ENCODE measurements at regions not wholly inside any gene's neighbourhood (a gene's known extent, or its start where the extent isn't known, plus 50 kb on each side); places are given as distances from the start of the nearest gene placed in this dataset.
"Not testable (repeated sequence)": the region's sequence is repeated elsewhere in the genome, so short reads cannot be mapped to it uniquely, and the experiment has no call there.

DNA sequence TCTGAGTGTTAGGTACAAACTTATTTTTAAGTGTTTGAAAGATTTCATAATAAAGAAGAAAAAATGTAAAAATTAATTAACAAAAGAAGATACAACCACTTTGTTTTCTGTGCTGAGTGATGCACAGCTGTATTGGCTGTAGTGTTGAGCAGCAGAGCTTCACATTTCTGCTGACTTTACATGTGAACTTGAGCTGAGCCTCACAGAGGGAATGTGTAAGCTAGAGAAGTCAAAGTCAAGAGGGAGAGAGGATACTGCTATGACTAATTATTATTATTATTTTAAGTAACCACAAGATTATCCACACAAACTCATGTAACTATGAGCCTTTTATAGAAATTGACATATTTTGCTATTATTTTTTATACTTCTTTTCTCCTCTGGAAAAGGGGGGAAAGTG is 159.1 kb upstream of the ZSWIM2 start:
- intact Hi-C loops (cut with DNase I) = no loop called here
- DNase-seq = no peak

DNA sequence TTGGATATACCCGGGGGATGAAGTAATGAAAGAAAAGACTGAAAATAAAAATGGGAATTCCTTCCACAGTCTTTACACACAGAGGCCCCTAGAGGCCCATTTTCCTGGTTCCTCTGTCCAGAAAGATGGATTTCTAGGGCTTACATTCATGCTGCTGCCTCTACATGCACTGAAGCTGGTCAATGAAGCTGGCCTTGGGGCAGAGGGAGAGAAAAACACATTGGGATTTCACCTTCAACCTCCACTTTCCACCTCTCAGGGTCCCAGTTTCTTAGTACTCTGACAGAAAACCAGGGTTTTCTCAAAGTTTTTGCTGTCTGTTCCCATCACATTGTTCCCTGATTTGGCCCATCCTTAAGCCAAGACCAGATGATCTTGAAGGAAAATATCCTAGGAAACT is 154.6 kb upstream of the ZSWIM2 start:
- intact Hi-C loops (cut with DNase I) = no loop called here

DNA sequence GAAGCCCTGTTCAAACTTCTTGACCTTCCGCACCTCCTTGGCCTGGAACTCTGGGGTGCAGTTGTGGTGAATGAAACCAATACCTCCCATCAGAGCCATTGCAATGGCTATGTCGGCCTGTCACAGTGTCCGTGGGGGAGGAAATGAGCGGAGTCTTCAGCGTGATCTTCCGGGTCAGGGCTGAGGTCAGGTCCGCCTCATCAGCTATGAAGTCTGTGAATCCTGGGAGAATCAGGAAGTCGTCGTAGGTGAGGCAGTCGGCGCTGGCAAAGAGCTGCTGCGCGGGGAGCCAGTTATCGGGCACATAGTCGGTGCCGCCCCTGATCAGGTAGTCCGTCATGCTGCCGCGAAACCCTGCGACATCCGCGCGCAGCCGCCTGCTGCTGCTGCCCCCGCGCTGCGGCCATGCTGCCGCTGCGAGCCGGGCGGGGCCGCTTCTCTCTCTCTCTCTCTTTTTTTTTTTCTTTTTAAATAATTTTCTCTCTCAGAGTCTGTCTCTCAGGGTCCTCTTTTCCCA is 154.1 kb upstream of the ZSWIM2 start:
- intact Hi-C loops (cut with DNase I) = no loop called here
- peak in 3 of 10 donors; percentile 62 to 82 (median 63) for DNase-seq

More for the DNA sequence above, 154.6 kb upstream of the ZSWIM2 start:
- DNase-seq = no peak

DNA sequence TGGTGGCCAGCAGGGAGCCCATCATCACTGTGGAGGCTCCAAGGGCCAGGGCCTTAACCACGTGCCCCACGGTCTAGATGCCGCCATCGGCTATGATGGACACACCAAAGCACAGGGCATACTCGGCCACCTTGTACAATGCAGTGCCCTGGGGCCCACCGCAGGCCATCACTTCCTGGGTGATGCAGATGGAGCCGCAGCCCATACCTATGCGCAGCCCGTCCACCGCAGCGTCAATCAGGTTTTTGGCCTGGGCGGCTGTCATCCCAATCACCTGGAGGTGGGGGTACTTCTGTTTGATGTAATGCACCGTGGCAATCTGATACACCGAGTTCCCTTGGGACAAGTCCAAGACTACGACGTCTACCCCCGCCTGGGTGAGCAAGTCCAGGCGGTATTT is 153.3 kb upstream of the ZSWIM2 start:
- intact Hi-C loops (cut with DNase I) = no loop called here
- DNase-seq = peak in 2 of 10 donors; percentile 55 to 73

DNA sequence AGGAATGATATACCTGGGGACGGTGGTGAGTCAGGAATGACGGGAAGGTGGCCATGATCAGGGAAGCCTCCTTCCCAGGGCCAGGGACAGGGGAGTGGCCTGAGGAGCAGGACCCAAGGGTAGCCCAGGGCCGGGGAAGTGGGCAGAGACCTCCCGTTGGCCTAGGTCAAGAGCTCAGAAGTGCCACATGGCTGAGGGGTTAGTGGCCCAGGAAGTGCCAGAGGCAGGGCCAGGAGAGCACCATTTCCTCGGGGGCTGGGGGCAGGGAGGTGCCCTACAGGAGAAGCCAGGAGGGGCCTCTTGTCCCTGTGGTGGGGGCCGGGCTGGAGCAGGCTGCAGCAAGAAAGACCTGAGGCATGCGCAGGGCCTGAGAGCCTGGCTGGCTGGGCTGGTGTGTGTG is 152.3 kb upstream of the ZSWIM2 start:
- intact Hi-C loops (cut with DNase I) = no loop called here
- peak in 1 of 10 donors; percentile 38 for DNase-seq

DNA sequence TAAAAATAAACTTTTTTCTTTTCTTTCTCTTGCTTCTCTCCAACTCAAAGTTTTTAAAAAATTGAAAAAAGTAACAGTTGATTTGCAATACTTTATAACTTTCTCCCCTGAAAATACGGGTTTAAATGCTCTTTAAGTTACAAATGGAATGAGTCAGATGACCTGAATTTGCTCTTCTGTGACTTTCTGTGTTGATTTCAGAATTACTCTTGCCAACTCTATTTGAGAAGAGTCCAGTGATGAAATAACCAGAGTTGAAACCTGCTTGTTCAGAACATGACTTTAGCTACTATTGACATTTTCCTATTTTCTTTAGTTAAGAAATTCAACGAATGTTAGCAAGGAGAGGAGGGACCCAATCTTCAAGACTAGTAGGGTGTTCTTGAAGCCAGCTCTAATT is 146.1 kb upstream of the ZSWIM2 start:
- intact Hi-C loops (cut with DNase I) = no loop called here
- DNase-seq = no peak

DNA sequence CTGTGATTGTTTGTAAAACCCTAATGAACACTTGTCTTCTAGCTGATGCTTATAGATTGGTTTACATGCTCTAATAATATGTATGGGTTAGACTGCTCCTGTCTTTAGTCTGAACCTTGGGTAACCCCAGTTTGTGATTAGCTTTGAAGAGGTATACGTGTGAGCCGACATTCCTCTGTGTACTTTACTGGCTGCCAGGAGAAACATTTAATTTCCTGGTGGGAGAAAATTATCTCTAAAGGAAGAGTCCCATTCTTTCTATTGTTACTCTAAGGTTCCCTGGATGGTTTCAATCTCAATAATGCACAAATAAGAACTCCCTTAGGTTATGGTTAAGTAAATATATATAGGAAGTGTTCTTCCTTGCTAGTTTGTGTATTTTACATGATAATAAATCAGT is 143.6 kb upstream of the ZSWIM2 start:
- intact Hi-C loops (cut with DNase I) = no loop called here
- no peak for DNase-seq

DNA sequence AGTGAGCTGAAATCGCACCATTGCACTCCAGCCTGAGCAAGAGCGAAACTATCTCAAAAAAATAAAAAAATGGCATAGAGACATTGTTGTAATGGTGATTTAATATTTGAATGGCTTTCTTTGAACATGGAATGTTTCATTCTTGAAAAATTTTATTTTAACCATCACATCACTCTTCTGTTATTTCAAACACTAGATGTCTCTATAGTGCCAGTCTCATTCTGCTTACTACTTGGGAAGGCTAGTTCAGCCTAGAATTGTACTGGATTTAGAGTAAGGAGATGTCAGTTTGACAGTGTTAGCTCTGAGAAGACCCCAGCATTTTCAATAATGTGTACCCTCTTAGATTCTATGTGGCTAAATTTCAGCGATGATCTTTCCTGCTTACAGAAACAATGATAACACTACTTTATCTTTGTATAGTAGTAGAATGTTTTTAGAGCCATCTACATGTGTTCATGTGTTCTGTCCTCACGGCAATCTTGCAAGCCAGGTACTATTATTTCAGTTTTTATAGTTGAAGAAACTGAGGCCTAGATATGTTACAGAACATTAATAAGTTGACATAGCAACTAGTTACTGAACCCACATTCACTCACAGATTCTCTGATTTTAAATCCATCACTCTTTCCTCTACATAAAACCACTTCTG is 142.9 kb upstream of the ZSWIM2 start:
- intact Hi-C loops (cut with DNase I) = no loop called here
- DNase-seq = no peak

DNA sequence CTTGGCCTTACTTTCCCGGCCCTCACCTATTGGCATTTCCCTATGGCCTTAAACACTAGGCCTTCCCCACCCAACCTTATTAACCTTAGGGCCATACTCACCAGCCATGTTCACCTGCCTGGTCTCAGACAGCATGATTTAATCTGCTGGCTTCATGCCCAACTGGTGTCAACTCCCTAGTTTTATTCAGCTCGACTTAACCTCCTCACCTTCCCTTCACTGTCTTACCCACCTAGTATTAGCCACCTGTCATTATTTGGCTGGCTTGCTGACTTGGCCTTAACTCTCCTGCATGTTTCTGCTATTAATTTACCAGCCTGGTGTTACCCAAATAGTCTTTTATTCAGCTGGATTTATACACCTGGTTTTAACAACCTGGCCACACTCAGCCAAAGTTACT is 136.0 kb upstream of the ZSWIM2 start:
- no peak for DNase-seq
- intact Hi-C loops (cut with DNase I) = no loop called here

DNA sequence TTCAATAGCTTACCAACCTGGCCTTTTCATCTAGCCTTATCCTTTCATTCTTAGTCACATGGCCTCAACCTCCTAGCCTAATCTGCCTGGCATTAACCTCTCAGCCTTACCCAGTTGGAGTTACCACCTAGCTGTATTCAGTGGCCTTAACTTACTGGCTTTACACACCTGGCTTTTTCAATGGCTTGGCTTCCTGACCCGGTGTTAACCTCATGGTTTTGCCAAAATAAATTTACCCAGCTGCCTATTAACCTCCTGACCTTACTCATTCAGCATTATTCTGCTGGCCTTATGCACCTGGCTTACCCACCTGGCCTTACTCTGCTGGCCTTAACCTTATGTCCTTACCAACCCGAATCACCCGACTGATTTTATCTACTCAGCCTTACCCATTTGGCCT is 135.5 kb upstream of the ZSWIM2 start:
- intact Hi-C loops (cut with DNase I) = no loop called here
- no peak for DNase-seq

DNA sequence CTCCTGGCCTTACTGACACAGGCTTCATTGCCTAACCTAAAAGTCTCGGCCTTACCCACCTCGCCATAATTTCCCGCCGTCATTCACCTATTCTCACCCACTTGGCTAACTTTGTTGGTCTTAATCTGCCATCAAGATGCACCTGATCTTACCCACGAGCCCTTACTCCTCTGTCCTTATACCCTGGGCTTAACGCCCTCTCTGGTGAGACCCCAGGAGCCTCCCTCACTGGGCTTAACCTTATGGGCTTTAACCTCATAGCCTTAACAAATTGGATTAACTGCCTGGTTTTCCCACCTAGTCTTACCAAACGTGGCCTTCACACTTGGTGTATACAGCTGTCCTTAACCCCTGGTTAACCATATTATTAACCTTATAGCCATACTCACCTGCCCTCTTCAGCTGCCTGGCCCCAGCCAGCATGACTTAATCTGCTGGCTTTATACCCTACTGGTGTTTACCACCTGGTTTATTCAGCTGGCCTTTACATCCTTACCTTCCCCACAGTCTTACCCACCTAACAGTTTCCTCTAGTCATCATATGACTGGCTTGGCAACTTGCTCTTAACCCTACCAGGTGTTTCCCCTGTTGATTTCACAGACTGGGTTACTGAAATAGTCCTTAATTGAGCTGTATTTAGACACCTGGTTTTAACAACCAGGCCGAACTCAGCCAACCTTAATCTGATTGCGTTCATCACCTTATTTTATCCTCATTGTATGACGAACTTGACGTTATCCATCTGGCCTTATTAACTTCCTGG is 132.0 kb upstream of the ZSWIM2 start:
- DNase-seq = no peak
- intact Hi-C loops (cut with DNase I) = no loop called here

DNA sequence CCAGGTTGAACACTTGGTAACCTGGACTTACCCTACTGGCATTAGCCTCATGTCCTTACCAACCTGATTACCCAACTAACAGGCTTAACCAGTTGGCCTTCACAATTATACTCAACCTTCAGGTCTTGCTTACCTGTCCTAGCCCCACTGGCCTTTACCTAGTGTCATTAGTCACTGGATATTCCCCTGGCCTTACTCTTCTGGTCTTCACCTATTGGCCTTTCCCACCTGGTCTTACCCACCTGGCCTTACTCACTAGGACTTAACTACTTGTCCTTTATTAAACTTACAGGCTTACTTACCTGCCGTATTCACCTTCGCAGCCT is 131.1 kb upstream of the ZSWIM2 start:
- intact Hi-C loops (cut with DNase I) = no loop called here
- DNase-seq = no peak

DNA sequence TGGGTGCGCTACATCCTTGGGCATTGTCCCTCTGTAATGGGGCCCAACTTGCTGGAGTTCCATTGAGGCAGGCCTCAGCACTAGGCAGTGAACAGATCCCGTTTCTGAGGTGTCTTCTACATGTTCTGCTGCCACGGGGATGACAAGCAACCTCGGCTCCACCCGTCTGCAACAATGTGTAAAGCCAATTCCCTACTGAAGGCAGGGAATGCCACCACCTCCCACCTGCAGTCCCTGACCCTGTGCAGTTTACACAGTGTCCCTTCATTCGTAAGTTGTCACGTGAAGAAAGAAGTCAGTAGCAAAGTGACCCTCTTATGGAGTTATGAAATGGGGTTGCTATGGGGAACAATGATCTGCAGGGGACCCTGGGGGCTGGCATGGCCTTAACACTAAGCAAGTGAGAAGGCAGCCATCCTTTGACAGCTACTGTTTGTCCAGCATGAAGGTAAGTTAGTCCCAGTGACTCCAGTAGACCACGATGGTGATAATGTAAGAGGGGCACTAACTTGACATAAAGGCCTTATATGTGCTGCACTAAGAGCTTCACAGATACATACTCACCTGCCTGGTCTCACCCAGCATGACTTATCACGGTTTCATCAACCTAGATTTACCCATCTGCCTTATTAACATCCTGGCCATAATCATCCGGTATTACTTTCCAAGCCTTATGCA is 130.6 kb upstream of the ZSWIM2 start:
- intact Hi-C loops (cut with DNase I) = no loop called here
- peak in 1 of 10 donors; percentile 63 for DNase-seq

DNA sequence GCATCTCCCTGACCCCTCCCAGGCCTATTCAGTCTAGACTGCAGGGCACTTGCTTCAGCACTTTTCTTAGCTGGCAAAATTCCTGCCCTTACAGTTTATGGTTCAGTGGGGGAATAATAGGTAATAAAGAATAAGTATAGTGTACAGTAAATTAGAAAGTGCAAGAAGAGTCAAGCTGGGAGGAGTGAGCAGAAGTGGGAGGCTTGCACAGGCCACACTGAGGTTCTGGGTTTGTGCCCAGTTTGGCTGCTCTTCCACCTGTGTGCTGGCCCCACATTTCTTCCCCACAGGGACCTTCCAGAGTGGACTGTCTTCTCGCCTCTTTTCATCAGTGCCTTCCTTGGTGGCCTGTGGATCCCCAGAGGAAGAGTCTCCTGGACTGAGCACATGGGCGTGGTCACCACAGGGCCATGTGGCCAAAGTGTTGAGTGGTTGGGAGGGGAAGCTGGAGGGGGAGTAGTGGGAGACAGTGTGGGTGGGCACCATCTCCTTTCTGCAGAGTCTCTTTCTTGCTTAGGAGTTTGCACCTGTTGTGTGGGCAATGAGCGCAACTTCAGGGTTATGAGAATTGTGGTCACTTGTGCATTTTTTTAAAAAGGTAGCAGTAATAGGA is 128.6 kb upstream of the ZSWIM2 start:
- intact Hi-C loops (cut with DNase I) = no loop called here
- DNase-seq = peak in 1 of 10 donors; percentile 39

DNA sequence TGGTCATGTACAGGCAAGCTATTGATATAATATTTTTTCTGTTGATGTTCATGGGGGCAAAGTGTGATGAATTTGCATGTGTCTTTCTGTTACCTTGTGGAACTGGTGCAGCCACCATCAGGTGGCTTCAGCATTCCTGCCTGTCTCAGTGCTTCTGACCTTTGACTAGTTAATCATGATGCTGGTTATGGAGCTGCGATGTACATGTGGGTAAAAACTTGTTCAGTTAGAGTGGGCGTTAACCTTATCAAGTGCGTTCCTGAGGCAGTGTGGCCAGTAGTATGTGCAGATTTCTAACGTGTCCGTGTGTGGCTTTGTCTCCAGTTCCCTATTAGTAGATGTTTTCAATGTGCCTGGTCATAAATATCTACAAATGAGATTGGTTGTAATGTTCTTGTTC is 127.4 kb upstream of the ZSWIM2 start:
- intact Hi-C loops (cut with DNase I) = no loop called here
- no peak for DNase-seq

DNA sequence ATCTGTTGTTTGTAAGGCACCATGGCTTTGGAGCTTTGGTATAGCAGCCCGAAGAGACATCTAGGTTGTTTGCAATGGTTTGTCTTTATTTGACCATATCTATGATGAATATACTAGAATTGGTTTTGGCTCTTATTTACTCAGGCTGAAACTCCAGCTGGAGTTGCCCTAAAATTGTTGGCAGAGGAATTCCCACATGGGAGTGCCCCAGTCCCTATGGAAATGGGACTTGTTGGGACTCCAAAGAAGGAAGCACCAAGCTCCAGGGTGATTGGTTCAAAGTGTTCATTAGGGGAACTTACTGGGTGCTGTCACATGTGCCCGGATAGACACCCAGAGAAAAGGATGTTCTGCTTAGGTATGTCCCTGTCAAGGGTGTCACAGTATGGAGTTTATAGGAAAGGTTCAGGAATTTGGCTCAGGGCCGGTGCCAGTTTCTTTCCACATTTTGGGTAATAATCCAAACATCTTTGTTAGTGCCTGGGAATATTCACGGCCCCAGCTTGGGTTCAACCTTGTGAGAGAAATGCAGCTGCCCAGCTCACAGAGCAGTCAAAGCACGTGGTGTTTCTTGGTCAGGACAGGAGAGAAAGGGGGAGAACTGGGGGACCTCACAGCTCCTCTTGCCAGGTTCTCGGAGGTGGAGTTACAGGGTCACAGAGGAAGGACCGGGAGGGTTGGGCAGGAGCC is 123.5 kb upstream of the ZSWIM2 start:
- no peak for DNase-seq
- intact Hi-C loops (cut with DNase I) = no loop called here

DNA sequence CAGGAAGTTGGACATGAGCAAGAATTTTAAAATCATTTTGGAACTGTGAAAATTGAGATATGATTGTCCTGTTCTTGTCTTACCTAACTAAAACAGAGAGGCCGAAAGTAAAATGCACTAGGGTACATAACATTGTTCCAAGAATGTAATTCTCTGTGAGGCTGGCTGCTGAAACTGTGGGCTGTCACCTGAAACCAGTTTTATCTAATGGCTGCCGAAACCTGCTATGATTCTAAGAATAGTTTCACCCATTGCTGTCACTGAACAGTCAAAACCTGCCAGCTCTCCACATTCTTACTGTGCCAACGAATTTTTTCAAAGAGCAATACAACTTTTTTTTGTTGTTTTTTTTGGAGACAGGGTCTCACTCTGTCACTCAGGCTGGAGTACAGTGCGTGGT is 119.3 kb upstream of the ZSWIM2 start:
- intact Hi-C loops (cut with DNase I) = no loop called here
- DNase-seq = no peak

DNA sequence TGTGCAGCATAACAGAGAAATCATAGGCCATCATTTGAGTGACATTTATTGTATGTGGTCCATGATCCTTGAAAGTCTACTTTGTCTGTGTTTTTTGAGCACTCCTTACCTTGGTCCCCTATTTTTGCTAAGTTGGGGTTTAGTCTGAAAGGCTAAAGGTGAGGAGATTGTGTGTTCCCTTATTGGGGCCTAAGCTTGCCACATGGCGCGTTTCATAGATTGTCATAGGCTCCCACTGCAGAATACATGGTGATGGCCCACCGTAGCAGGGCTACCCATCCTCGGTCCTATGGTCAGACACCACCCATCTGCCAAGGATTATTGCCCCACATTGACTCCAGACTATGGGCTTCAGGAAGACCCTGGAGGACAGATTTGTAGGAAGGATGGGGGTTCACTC is 117.0 kb upstream of the ZSWIM2 start:
- peak in 1 of 10 donors; percentile 15 for DNase-seq
- intact Hi-C loops (cut with DNase I) = no loop called here

DNA sequence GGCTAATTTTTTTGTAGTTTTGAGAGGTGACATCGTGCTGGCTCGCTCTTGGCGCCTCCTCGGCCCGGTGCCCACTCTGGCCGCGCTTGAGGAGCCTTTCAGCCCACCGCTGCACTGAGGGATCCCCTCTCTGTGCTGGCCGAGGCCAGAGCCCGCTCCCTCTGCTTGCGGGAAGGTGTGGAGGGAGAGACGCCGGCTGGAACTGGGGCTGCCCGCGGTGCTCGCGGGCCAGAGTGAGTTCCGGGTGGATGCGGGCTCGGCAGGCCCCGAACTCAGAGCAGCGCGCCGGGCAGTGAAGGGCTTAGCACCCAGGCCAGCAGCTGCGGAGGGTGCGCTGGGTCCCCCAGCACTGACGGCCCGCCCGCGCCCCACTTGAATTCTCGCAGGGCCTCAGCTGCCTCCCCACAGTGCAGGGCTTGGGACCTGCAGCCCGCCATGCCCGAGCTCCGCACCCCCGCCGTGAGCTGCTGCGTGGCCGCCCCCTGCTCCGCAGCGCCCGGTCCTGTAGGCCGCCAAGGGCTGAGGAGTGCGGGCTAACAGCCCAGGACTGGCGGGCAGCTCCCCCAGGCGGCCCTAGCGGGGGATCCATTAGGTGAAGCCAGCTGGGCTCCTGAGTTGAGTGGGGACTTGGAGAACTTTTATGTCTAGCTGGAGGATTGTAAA is 113.2 kb upstream of the ZSWIM2 start:
- peak in 1 of 10 donors; percentile 83 for DNase-seq
- intact Hi-C loops (cut with DNase I) = no loop called here

DNA sequence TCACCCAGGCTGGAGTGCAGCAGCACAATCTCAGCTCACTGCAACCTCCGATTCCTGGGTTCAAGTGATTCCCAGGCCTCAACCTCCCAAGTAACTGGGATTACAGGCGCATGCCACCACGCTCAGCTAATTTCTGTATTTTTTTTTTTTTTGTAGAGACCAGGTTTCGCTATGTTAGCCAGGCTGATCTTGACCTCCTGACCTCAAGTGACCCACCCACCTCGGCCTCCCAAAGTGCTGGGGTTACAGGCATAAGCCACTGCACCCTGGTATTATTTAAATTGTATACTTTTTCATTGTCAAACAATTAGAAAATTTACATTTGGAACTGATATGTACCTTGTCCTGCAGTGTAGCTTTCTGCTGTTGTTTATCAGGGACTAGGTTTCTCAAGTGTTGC is 111.3 kb upstream of the ZSWIM2 start:
- intact Hi-C loops (cut with DNase I); DNase-seq: not testable (repeated sequence)
